K562 (cell line): ENCODE measurements at regions not wholly inside any gene's neighbourhood (a gene's known extent, or its start where the extent isn't known, plus 50 kb on each side); places are given as distances from the start of the nearest gene placed in this dataset.

Experiments used
- ATAC-seq: fragments of 200-7000 bp; cut with Tn5 transposase; 3 replicates; pipeline ENCODE4 v1.9.1; 2020; ENCODE audit warnings: moderate library complexity
- BruUV-seq: library from RNA; stranded (reverse); fragments of 400-500 nt; replicated peaks from 2 replicates; lab custom pipeline; 2021; lab: Mats Ljungman, UMichigan
- CTCF ChIA-PET: fragments of 300-600 bp; formaldehyde crosslinking; extraction: SDS; loops from one replicate; lab custom pipeline; 2021; ENCODE audit warnings: low intra/inter-chr PET ratio; lab: Yijun Ruan, JAX
- POLR2A ChIA-PET: fragments of 300-600, 350-650 bp; sonication (Branson Sonifier 250); formaldehyde crosslinking; extraction: SDS; loops from one replicate; lab custom pipeline; 2021; ENCODE audit warnings: antibody characterized with exemption, inconsistent platforms; lab: Yijun Ruan, JAX
- DNase-seq, 4 experiments: peaks; one replicate each; pipeline versions ENCODE4 v3.0.0 to v3.0.0-alpha.2; 2011 to 2018; ENCODE audit warnings: low spot score in 3 of 4, mixed read lengths in 3 of 4; ENCODE audit errors: extremely low read depth in 1 of 4
- FAIRE-seq: peaks from 2 replicates; lab custom pipeline; 2011; peaks lifted over from hg19 to GRCh38; lab: Jason Lieb, UNC
- H2AFZ ChIP-seq: 2 replicates; pipeline ENCODE4 v1.6.0; 2011; ENCODE audit warnings: low read depth, low read length, control low read depth, inconsistent platforms
- H3K27ac ChIP-seq: fragments of 200-600 bp; 3 replicates; pipeline ENCODE4 v1.8.0; 2011; ENCODE audit warnings: low read depth, mild to moderate bottlenecking, control low read depth, inconsistent platforms, low read length, moderate library complexity, mixed read lengths; ENCODE audit errors: extremely low read depth
- H3K27me3 ChIP-seq, 2 experiments: fragments of 300-600 bp in 1 of 2; 2 replicates in 1 of 2; 3 replicates in 1 of 2; pipeline versions ENCODE4 v1.6.0 to v1.8.0; 2011; ENCODE audit warnings: inconsistent platforms in 2 of 2, low read length in 2 of 2, mild to moderate bottlenecking in 1 of 2, mixed read lengths in 1 of 2, moderate library complexity in 1 of 2; ENCODE audit not compliant: control insufficient read depth in 2 of 2, insufficient read depth in 2 of 2
- H3K36me3 ChIP-seq: fragments of 300-600 bp; 3 replicates; pipeline ENCODE4 v1.8.0; 2011; ENCODE audit warnings: mild to moderate bottlenecking, low read length, inconsistent platforms; ENCODE audit not compliant: control insufficient read depth, insufficient read depth
- H3K4me1 ChIP-seq, 2 experiments: fragments of 200-600 bp in 1 of 2; replicated peaks in 1 of 2; 2 replicates in 1 of 2; 3 replicates in 1 of 2; pipeline versions ENCODE4 v1.5.1 to v1.8.0; 2011; ENCODE audit warnings: inconsistent platforms in 2 of 2, low read length in 2 of 2, mild to moderate bottlenecking in 1 of 2, mixed read lengths in 1 of 2, moderate library complexity in 1 of 2; ENCODE audit not compliant: control insufficient read depth in 2 of 2, insufficient read depth in 2 of 2
- H3K4me2 ChIP-seq: 2 replicates; pipeline ENCODE4 v1.6.1; 2011; ENCODE audit warnings: low read length, control low read depth, inconsistent platforms, mixed read lengths; ENCODE audit not compliant: insufficient read depth
- H3K4me3 ChIP-seq: fragments of 200-600 bp; sonication (generic), shearing (Covaris generic); 2 replicates; pipeline ENCODE4 v1.5.1; 2016; ENCODE audit warnings: control low read depth, inconsistent platforms
- H3K79me2 ChIP-seq: fragments of 200-600 bp; 3 replicates; pipeline ENCODE4 v1.8.0; 2011; ENCODE audit warnings: low read length, inconsistent platforms; ENCODE audit not compliant: control insufficient read depth, insufficient read depth
- H3K9ac ChIP-seq, 2 experiments: 2 replicates each; pipeline versions ENCODE4 v1.6.0 to v1.6.1; 2011; ENCODE audit warnings: low read depth in 2 of 2, low read length in 2 of 2, control low read depth in 1 of 2, inconsistent platforms in 1 of 2, mild to moderate bottlenecking in 1 of 2, mixed read lengths in 1 of 2; ENCODE audit not compliant: insufficient read depth in 1 of 2
- H3K9me1 ChIP-seq: one replicate; pipeline ENCODE4 v1.6.0; 2011; ENCODE audit warnings: inconsistent platforms, mild to moderate bottlenecking, low read length, moderate library complexity; ENCODE audit not compliant: control insufficient read depth, insufficient read depth
- H3K9me3 ChIP-seq: replicated peaks from 2 replicates; pipeline ENCODE4 v1.5.1; 2011; ENCODE audit warnings: low read depth, low read length, inconsistent platforms; ENCODE audit not compliant: control insufficient read depth, insufficient read depth
- H4K20me1 ChIP-seq: replicated peaks from 2 replicates; pipeline ENCODE4 v1.6.1; 2011; ENCODE audit warnings: low read length, inconsistent platforms, mixed read lengths; ENCODE audit not compliant: control insufficient read depth, insufficient read depth
- BCLAF1 ChIP-seq, 2 experiments: fragments of 450-650 bp in 1 of 2; IDR thresholded peaks; 2 replicates each; pipeline ENCODE4 v1.6.1; 2011 to 2017; ENCODE audit warnings: low read depth in 2 of 2, antibody characterized with exemption in 1 of 2, borderline replicate concordance in 1 of 2, low read length in 1 of 2, mild to moderate bottlenecking in 1 of 2, mixed read lengths in 1 of 2; ENCODE audit not compliant: control insufficient read depth in 1 of 2
- SMARCA5 ChIP-seq: fragments of 450-650 bp; IDR thresholded peaks from 2 replicates; pipeline ENCODE4 v1.6.1; 2016
- ZNF224 ChIP-seq: sonication (generic); formaldehyde crosslinking; IDR thresholded peaks from 2 replicates; pipeline ENCODE4 v1.8.0; 2022; ENCODE audit warnings: mild to moderate bottlenecking, missing genetic modification reagents
- ZNF263 ChIP-seq: sonication (generic); formaldehyde crosslinking; IDR thresholded peaks from 2 replicates; pipeline ENCODE4 v1.8.0; 2022; ENCODE audit warnings: mild to moderate bottlenecking, missing genetic modification reagents, borderline replicate concordance
- ZNF3 ChIP-seq: fragments of 250-450 bp; sonication (Bioruptor Pico); IDR thresholded peaks from 2 replicates; pipeline ENCODE4 v1.5.0; 2021; ENCODE audit warnings: mild to moderate bottlenecking, moderate library complexity
- WGBS: fragments of 100-300 bp; shearing (Covaris generic); methylation state at CpG from one replicate; pipeline ENCODE4 v1.1.6; 2016; ENCODE audit warnings: low coverage, mixed read lengths; ENCODE audit not compliant: insufficient coverage; ENCODE audit errors: missing lambda C conversion rate; 5-methylcytosine and 5-hydroxymethylcytosine counted together
- in situ Hi-C: fragments of 300-500 bp; cut with MboI; formaldehyde crosslinking; loops from 4 replicates; pipeline ENCODE4 v1.15.0; 2018; ENCODE audit warnings: inconsistent platforms, mixed read lengths
- intact Hi-C: fragments of 100-400 bp; cut with micrococcal nuclease; formaldehyde crosslinking; loops from 2 replicates; pipeline ENCODE4 v1.14.2; 2022

- 1% methylated on average over 7 of the region's 7 CpGs for WGBS
- H3K9me3 ChIP-seq, result no peaks in the 10 kb centered on the region
- no peak overlapping the region for H3K27ac ChIP-seq
- H3K9ac ChIP-seq, result no peak overlapping the region
- no peaks in the 10 kb centered on the region for H3K36me3 ChIP-seq
- no TSS peak for BruUV-seq
- POLR2A ChIA-PET, result interaction anchor here (0.6 kb wide), 1 partner anchor 425 kb away, joined by 3 read pairs; no protein-coding TSS in a partner anchor
- H3K4me2 ChIP-seq, result no peak overlapping the region
- no peak for FAIRE-seq
- H3K9me1 ChIP-seq, result no peaks in the 10 kb centered on the region
- ATAC-seq, result no peak
- CTCF ChIA-PET, result no interaction called here
- in situ Hi-C loops, result no loop called here
- TF ChIP-seq ZNF224 (CRISPR knock-in tag) (no peak), BCLAF1 (IDR thresholded peaks at IDR 0.05; ENCODE audit: borderline replicate concordance in 1 of 2, control insufficient read depth in 1 of 2, low read depth in 2 of 2, low read length in 1 of 2) (no peak), ZNF3 (no peak), SMARCA5 (no peak), ZNF263 (CRISPR knock-in tag) (no peak)
- H2AFZ ChIP-seq, result no peak overlapping the region
- H4K20me1 ChIP-seq, result no peaks in the 10 kb centered on the region
- intact Hi-C loops, result no loop called here
- no peak overlapping the region for H3K4me3 ChIP-seq
- no peaks in the 10 kb centered on the region for H3K4me1 ChIP-seq
- peaks cover 7 to 48% of the 10 kb centered on the region in 2 experiments; a peak in 4 of 5 replicates for H3K27me3 ChIP-seq
- no peak for DNase-seq
- H3K79me2 ChIP-seq, result no peaks in the 10 kb centered on the region
These were observed 130.5 kb downstream of the RHOU start for GRCh38 chr1:228865627-228866330.
